ENCODE measurements at regions not wholly inside any gene's neighbourhood (a gene's known extent, or its start where the extent isn't known, plus 50 kb on each side); places are given as distances from the start of the nearest gene placed in this dataset.

DNA sequence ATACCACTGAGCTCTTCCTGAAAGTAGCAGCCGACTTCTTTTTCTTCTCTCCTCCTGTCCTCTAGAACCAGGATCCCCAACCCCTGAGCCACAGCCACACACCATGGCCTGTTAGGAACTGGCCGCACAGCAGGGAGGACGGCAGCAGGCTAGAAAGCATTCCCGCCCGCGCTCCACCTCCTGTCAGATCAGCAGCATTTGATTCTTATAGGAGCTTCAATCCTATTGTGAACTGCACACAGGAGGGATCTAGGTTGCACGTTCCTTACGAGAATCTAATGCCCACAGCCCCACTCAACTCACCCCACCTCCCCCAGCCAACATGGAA, 179.1 kb upstream of the SH3BP4 start:
- no peak overlapping the region for H3K4me3 ChIP-seq
- ATAC-seq, result no peak
- no peak for FAIRE-seq

DNA sequence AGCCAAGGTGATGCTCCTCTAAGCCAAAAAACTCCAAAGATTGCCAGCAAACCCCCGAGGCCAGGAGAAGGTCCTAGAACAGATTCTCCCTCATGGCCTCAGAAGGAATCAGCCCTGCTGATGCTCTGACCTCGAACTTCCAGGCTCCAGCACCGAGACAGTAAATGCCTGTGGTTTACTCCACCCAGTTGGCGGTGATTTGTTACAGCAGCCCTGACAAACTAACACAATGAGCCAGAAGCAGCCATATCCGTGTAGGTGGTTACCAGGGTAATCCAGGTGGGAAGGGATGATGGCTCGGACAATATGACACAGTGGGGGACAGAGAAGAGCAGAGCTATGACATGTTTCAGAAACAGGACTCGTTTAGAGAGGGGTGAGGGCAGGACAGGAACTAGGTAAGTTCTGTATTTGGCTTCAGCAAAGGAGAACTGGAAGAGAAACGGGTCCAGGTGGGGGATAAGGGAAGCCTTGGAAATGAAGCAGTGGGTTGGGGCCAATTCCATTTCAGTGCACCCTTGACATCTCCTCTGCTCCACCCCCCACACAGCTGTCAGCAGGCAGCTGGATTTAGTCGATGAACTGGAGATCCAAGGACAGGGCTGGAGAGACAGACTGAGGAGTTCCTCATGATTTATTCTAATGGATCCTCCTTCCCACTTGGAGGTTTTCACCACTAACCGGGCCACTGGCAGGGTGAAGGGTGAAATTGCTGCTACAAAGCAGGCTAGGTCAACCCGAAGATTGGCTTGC, 179.7 kb upstream of the SH3BP4 start:
- no peak for DNase-seq
- TF ChIP-seq, protein P1, sequence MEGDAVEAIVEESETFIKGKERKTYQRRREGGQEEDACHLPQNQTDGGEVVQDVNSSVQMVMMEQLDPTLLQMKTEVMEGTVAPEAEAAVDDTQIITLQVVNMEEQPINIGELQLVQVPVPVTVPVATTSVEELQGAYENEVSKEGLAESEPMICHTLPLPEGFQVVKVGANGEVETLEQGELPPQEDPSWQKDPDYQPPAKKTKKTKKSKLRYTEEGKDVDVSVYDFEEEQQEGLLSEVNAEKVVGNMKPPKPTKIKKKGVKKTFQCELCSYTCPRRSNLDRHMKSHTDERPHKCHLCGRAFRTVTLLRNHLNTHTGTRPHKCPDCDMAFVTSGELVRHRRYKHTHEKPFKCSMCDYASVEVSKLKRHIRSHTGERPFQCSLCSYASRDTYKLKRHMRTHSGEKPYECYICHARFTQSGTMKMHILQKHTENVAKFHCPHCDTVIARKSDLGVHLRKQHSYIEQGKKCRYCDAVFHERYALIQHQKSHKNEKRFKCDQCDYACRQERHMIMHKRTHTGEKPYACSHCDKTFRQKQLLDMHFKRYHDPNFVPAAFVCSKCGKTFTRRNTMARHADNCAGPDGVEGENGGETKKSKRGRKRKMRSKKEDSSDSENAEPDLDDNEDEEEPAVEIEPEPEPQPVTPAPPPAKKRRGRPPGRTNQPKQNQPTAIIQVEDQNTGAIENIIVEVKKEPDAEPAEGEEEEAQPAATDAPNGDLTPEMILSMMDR (IDR thresholded peaks at IDR 0.05), result no peak
- Histone ChIP-seq H3K27ac (no peak overlapping the region), H3K27me3 (no peaks in the 10 kb centered on the region), H3K4me1 (no peaks in the 10 kb centered on the region), H3K36me3 (no peaks in the 10 kb centered on the region), H3K9me3 (no peaks in the 10 kb centered on the region), H3K4me3 (no peak overlapping the region)
- FAIRE-seq, result no peak
- intact Hi-C loops (cut with DNase I), result no loop called here
- WGBS, 2 donors, result 65 to 70% methylated on average over 11 of the region's 11 CpGs
- ATAC-seq, result no peak

More for the DNA sequence above, 179.1 kb upstream of the SH3BP4 start:
- Histone ChIP-seq H3K27ac (no peak overlapping the region), H3K4me1 (no peaks in the 10 kb centered on the region), H3K36me3 (no peaks in the 10 kb centered on the region), H3K27me3 (no peaks in the 10 kb centered on the region), H3K9me3 (no peaks in the 10 kb centered on the region)
- TF ChIP-seq, protein P1 (IDR thresholded peaks at IDR 0.05), result no peak
- DNase-seq, result no peak
- intact Hi-C loops (cut with DNase I), result no loop called here
- WGBS, 2 donors, result 89 to 93% methylated on average over 8 of the region's 8 CpGs

DNA sequence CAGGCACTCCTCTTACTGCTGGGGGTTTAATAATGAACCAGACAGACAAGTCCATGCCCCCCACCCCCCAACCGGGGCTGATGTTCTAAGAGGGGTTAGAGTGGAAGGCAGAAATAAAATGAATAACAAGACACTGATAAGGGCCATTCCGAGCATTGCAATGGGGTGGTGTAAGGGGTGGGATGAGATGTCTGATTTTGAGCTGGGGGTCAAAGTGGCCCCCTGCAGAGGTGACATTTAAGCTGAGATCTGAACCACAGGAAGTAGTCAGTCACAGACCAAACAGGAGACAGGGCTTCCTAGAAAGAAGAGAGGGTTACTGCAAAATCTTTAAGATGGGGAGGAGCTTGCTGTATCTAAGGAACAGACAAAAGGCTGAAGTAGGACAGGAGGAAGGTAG, 180.6 kb upstream of the SH3BP4 start:
- DNase-seq, result no peak
- H3K36me3 ChIP-seq, result no peaks in the 10 kb centered on the region
- H3K9me3 ChIP-seq, result no peaks in the 10 kb centered on the region
- no peaks in the 10 kb centered on the region for H3K27me3 ChIP-seq
- H3K4me3 ChIP-seq, result no peak overlapping the region
- intact Hi-C loops (cut with DNase I), result no loop called here
- H3K4me1 ChIP-seq, result no peaks in the 10 kb centered on the region
- TF ChIP-seq, protein P1 (IDR thresholded peaks at IDR 0.05), result no peak
- ATAC-seq, result no peak
- H3K27ac ChIP-seq, result no peak overlapping the region
- FAIRE-seq, result no peak
- 55 to 74% methylated on average over 2 of the region's 2 CpGs for WGBS, 2 donors

DNA sequence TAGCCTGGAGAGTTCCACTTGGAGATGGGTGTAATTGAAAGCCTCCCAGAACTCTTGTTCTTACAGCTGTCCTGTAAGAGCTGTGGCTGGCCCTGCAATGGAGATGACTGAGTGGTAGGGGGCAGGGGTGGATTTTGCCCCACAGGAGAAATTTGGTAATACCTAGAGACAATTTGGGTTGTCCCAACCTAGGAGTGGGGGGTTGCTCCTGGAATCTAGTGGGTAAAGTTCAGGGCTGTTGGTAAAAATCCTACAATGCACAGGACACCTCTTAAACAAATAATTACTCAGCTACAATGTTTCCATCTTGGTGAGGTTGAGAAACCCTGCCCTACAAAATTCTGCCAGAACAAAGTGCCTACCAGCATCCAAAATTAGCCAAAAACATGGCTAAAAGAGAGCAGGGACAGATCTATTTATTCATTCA, 181.1 kb upstream of the SH3BP4 start:
- no peak for DNase-seq
- Histone ChIP-seq H3K27ac (no peak overlapping the region), H3K4me1 (no peaks in the 10 kb centered on the region), H3K4me3 (no peak overlapping the region), H3K36me3 (no peaks in the 10 kb centered on the region), H3K27me3 (no peaks in the 10 kb centered on the region), H3K9me3 (no peaks in the 10 kb centered on the region)
- TF ChIP-seq, protein P1 (IDR thresholded peaks at IDR 0.05), result no peak
- intact Hi-C loops (cut with DNase I), result no loop called here
- FAIRE-seq, result no peak
- ATAC-seq, result no peak

DNA sequence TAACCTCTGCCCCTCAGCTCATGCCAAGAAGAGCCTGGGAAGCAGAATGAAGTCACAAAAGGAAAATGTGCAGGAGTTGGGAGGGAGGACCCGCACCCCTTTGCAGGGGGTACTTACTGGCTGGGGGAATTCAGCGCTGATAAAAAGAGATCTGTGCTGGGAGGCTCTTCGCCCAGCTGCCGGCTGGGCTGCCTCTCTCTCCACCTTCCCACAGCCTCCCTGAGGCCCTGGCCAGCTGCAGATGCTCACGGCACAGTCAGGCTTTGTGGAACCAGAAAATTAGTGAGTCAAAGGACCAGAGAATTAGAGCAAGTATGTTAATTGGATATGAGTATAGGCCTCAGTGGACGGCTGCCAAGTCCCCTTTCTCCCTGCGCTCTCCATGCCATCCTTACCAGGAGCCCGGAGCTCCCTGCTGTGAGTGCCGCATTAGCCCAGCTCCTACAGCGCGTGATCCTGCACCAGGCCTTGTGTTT, 181.7 kb upstream of the SH3BP4 start:
- intact Hi-C loops (cut with DNase I), result no loop called here
- Histone ChIP-seq H3K36me3 (no peaks in the 10 kb centered on the region), H3K4me3 (no peak overlapping the region), H3K27me3 (no peaks in the 10 kb centered on the region), H3K27ac (no peak overlapping the region), H3K9me3 (no peaks in the 10 kb centered on the region), H3K4me1 (no peaks in the 10 kb centered on the region)
- TF ChIP-seq, protein P1 (IDR thresholded peaks at IDR 0.05), result no peak
- FAIRE-seq (no peak), DNase-seq (no peak), ATAC-seq (no peak)
- 86 to 88% methylated on average over 11 of the region's 11 CpGs for WGBS, 2 donors

Measured in pancreas (tissue), 10 donors.